Stimulated activated CD4-positive, alpha-beta T cell treated with anti-CD3 and anti-CD28 coated beads, TNF-alpha, amount 100 ng/mL, for 24 hours (primary cell): ENCODE measurements at regions not wholly inside any gene's neighbourhood (a gene's known extent, or its start where the extent isn't known, plus 50 kb on each side); places are given as distances from the start of the nearest gene placed in this dataset.

Source experiments
- DNase-seq, 3 experiments: peaks; one replicate each; pipeline ENCODE4 v3.0.0-alpha.2; 2020; ENCODE audit warnings: low read depth in 3 of 3

DNA sequence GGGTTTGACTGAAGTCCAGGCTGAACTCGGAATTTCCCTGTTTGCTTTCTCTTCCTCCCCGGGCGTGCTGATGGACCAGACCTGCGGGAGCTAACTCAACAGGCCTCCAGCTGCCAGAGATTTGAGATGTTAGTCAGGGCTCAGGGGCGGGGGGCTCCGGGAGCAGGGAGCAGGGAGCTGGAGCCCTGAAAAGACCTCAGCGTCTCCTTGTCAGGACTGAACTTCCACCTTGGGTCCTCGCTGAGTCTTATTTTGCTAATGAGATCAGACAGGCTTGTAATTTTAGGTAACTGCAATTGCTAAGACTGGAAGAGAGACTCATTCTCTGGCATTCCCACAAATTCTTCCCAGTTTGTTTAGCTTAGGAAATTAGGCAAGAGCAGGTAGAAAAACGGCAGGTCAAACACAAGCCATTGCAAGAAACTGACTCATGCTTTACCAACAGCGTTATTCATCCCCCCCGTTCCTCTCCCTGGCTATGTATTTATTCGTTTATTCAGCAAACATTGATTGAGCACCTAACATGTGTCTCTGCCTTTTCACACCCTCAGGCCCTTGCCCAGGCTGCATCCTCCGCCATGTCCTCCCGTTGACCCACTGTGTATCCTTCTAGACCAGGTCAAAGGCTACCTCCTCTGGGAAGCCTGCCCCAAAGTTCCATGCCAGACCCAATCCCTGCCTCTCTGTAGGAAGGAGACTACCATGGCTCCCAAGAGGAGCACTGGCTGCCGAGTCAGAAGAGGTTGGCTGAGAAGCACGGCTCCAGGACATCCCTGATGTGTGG, 80.4 kb upstream of the DIO3 start:
- DNase-seq = no peak

DNA sequence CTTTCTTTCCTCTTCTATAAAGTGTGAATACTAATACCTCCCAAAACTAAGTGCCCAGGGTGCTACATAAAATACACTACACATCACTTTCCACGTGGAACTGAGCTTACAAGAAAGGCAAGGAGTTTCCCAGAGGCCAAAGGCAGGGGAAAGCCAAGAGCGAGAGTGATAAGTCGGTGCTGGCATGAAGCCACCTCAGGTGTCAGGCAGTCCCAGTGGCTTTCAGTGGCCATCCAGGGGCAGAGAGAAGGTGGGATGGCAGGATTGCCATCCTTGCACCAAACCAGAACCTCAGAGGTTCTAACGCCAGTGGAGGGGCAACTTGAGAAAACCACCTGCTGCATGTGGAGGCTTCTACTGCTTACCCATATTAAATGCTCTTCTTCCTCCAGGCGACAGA, 79.7 kb upstream of the DIO3 start:
- DNase-seq = no peak

DNA sequence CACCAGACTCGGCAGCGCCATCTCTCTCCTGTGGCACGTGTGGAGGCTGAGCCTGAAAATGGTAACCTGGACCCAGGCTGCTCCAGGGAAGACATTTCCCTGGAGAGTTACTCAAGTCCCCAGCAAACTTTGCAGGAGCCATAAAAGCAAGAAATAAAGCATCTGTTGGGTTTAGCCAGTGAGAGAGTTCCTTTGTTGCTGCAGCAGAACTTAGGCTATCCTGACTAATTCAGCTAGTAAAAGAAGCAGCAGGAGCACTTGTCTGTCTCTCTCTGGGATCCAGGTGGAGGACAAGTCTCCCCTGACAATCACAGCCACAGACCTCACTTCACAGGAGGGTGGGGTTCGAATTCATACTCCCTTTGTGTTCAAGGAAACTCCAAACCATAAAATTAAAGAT, 79.2 kb upstream of the DIO3 start:
- DNase-seq = no peak

DNA sequence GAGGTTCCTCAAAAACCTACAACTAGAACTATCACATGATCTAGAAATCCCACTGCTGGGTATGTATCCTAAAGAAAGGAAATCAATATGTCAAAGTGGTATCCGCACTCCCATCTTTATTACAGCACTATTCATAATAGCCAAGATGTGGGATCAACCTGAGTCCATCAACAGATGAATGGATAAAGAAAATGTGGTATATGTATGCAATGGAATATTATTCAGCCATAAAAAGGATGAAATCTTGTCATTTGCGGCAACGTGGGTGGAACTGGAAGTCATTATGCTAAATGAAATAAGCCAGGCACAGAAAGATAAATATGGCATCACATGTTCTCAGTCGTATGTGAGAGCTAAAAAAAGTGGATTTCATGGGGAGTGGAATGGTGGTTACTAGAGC, 77.5 kb upstream of the DIO3 start:
- no peak for DNase-seq

DNA sequence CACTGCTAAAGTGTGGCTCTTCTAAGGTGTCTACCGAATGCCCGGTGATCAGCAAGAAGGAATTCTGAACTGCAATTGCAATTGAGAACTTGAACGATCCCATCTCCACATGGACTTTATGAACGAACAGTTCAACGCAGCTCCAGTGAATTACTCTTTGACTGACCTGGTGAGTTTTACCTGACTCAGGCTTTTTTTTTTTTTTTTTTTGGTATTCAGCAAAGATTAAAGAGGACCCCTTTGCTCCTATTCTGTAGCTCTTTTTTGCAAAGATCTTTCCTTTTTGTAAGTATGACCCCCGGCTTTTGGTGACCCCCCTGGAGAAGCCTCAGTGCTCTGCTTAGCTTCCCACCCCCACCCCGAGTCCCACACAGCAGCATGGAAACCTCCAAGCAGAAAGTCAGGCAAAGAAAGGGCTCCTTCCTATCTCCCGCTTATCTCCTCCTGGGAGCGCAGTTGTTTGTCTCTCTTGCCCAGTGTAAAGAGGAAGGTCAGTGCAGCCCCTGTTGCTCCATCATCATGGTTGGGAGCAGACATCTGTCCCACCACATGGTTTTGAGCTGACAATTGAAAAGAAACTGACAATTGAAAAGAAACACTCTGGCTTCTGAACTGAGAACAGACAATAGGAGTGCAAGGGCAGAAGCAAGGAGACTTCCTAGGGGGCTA, 72.1 kb upstream of the DIO3 start:
- DNase-seq = no peak

DNA sequence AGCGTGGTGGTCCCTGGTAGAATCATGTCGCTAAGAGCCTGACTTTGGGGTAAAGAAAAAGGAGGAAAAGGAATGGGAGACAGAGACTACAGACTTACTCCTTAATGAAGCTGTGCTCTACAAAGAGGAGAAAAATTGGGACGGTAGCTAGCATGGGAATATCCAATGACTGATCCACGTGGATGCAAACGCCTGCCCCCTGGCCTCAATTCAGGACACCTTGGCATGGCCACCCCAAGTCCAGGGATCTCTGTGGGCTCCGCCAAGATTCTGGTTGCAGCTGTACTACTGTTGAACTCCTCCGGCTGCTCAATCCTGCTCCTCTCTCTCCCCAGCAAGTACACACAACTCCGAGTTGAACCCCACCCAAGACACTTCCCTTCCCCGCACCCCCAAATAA, 70.5 kb upstream of the DIO3 start:
- no peak for DNase-seq

DNA sequence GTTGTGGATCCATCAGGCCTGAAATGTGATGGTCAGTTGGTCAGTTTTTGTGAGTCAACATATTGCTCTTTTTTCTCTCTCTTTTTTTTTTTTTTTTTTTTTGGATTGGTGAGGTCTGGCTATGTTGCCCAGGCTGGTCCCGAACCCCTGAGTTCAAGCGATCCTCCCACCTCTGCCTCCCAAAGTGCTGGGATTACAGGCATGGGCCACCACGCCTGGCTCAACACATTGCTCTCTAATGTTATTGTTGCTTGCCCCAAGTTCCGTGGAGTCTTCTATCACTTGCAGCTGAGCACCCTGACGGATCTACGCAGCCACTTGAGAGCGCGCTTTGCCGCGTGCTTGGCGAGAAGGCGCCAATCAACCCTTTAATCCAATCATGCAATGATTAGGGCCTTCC, 69.5 kb upstream of the DIO3 start:
- DNase-seq = no peak

DNA sequence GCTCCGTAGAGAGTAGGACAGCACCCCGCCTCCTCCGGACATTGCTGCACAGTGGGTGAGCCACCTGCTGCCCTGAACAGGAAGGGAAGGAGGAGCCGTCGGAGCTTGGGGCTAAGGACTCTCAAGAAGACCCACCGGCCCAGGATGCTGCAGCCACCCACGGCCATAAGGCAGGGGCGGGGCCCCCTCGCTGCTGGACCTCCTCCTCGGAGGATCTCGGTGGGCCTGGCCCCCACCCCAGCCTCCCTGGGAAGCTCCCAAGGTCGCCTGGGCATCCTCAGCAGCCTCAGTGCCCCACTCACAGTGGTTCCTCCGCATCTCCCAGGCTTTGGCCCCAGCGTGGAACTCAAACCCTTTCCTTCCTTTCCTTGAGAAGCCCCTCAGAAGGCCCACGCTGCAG, 68.6 kb upstream of the DIO3 start:
- no peak for DNase-seq

DNA sequence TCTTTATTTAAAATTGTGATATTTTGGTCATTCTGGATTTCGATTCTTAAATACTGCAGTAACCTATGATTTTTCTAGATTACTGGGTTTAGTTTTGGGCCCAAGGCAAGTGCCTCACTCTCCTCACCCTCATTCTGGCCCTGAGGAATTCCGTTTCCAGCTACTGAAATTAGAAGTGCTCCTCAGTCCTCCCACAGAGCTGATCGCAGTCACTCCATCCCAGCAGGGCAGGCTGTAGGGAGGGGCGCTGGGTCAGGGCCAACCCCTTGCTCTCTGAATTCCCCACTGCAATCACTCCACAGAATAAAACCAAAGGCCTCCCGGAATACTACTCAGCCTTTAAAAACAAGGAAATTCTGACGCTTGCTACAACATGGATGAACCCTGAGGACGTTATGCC, 66.5 kb upstream of the DIO3 start:
- DNase-seq = no peak

DNA sequence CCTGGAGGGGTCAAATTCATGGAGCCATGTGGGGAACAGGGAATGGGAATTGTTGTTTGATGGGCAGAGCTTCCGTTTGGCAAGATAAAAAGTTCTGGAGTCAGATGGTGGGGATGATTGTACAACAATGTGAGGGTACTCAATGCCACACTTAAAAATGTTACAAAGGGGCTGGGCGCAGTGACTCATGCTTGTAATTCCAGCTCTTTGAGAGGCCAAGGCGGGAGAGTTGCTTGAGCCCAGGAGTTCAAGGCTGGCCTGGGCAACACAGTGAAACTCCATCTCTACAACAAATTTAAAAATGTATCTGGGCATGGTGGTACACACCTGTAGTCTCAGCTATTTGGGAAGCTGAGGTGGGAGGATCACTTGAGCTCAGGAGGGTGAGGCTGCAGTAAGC, 66.0 kb upstream of the DIO3 start:
- DNase-seq = no peak

DNA sequence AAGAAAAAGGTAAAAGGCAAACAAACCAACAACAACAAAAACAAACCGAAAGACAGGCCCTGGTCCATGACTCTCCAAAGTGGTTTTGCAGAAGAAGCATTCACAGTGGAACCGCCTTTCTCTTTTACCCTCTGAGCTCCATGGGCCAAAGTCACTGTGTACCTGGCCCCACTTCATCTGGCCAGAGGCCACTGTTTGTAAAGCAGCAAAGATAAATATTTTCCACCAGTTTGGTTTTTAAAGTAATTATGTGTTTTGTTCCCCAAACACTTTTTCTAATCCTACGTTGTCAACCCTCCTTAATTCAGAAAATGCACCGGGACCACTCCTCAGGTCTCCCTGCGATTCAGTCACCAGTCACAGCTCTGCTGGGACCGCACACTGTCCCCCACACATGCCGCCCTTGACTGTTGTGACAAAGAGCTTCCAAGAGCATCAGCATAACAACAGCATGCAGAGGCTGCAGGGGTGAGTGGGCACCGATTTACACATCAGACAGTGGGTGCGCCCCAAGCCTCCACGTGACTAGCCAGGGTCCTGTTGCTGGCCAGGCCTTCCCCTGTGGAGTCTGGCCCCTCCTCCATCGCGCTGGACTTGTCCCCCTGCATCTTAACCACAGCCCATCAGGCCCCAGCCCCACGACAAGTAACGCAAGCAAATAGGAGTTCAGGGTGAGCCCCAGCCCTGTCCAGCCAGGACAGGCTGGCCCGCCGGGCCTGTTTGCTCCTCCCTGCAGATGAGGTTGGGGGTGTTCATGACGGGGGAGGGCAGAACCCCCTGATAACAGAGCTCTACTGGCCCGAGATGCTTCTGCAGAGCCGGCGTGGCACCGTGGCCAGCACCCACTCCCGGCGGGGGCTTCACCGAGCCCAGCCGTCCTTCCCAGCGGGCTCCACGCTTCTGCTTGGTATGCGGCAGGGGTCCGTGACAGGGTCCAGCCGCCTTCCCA, 65.2 kb upstream of the DIO3 start:
- DNase-seq = no peak

DNA sequence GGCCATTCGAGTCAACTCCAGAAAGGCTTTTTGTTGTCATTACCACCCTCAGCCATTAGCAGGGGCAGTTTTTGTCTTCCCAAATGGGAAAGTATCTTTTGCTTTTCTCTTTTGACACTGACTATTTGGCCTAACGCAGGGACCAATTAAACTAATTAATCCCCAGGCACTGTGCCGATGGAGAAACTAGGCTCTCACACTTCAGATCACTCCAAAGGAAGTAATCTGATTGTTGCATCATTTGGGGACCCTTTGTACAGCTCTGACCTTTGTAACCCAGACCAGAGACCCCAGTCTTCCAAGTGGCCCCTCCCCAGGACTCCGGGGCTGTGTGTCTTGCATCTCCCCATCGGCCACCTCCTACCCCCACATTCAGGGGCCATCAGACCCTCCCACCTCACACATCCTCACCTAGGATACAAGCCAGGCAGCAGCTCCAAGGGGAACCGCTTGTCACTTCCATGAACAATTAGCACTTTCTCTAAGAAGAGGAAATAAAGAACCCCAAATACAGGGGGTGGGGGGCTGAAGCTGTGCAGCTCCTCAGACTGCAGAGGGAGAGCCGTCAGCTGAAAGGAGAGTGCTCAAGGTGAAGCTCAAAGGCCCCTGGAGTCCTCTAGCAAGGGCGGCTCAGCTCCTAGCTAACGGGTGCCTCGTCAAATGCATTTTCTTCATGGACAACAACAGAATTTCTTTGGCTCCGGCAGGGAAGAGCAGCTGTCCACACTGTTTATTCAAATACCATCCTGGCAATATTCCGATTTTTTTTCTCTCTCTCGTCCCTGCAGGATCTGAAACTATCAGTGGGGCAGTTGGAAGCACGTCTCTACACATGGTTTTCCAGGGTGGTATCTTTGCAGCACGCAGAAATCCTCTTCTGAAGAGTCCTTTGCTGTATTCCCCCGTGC, 64.3 kb upstream of the DIO3 start:
- no peak for DNase-seq

DNA sequence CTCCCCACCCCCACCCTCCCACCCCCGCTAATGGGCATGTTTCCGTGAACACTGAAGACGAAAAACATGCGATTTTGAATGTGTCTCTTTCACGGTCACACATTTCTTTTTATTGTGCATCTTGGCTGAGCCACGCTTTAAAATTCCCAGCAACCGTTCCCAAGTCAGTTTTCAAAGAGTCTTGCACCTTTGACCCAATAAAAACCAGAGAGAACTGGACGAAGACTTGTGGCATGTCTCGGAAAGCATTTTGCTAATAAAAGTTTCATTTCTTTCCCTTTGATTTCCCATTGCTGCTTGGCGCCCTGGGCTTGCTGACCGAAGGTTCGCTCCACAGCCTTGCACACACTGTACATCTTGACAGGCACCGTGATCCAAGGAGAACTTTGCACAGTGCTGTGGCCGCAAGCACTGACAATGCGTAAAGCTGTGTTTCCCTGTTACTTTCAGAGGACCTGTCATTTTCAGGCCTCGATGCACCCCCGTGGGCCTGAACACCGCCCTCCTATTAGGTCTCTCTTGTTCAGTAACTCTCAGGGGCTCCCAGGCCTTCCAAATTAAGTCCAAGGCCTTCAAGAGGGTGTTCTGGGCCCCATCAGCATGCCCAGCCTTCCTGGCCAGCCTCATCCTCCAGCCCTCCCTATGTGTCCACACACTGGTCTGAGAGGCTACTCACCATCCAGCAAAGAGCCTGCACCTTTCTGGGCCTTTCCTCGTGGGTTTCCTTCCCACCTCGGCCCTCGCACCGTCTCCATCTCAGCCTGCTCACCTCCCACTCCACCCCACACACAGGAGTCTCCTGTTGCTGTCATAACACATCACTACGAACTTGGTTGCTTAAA, 63.4 kb upstream of the DIO3 start:
- DNase-seq = no peak

DNA sequence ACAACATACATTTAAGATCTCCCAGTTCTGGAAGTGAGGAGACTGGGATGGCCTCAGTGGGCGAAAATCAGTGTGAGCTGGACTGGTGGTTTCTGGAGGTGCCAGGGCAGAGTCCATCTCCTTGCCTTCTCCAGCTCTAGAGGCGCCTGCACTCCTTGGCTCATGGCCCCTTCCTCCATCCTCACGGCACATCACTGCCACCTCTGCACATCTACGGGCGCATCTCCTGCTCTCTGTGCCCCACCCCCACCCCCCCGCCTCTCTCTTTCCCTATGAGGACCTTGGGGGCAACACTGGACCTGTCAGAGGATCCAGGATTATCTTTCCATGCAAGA, 62.8 kb upstream of the DIO3 start:
- no peak for DNase-seq

DNA sequence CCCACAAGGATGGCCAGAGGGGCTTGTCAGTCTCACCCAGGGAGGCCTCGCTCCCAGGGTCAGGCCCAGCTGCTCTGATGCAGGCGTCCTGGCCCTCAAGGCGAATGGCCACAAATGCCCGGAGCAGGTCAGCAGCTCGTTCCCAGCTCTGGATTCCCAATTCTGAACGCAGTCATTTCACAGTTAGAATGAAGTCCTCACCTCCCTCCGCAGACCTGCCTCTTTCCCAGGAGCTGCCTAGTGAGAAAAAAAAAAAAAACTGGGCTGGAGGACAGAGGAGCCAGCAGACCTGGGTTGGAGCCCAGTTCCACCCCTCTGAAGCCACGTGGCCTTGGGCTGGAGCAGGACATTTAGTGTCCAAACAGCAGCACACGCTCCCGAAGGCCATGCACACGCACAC, 62.2 kb upstream of the DIO3 start:
- DNase-seq = no peak

DNA sequence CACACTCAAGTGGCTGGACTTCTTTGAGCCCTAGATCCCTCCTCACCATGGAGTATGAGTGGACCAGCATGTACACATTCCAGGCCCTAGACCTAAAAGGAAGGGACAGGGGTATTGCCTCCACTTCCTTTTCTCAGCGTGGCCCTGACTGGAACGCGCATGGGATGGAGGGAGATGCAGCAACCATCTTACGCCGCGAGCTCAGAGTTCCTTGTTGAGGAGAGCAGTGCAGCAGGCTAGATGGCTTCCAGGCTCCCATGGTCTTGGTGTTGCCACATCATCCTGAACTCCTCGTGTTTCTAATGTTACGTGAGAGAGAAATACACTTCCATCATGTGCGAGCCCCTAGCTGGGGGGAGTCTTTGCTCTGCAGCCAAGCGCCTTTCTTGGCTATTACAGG, 61.8 kb upstream of the DIO3 start:
- no peak for DNase-seq

DNA sequence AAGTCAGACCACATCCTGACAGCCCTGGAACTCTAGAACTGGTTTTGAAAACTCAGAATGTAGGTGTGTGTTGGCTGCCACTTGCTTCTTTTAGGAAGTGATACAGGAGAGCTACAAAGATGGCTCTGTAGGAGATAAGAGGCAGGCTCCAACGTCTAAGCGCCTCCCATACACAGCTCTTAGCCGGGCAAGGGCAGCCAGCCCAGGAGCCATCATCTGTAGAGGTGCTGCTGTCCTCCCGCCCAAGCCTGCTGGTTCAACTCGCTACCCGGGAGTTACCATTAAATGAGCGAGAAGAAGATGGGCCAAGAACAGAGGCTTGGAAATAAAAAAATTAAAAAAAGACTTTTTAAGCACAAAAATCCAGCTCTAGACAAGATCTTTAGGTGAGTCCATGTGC, 61.2 kb upstream of the DIO3 start:
- no peak for DNase-seq

DNA sequence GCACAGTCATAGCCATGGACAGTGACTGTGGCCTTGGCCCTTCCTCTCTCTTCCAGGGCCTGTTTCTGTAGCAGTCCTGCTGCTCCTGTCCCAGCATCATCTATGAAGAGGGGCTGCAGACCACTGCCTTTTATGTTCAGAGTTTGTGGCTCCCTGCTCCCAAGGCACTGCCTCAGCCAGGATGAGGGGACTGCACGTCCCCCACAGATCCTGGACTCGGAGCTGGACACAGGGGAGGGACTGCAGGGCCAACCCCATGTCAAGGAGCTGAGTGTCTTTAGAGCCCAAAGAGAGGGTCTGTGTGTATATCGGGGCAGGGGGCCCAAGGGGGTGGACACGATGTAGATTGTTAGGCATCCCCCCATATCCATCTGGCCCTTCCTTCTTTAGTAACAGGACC, 60.6 kb upstream of the DIO3 start:
- no peak for DNase-seq

DNA sequence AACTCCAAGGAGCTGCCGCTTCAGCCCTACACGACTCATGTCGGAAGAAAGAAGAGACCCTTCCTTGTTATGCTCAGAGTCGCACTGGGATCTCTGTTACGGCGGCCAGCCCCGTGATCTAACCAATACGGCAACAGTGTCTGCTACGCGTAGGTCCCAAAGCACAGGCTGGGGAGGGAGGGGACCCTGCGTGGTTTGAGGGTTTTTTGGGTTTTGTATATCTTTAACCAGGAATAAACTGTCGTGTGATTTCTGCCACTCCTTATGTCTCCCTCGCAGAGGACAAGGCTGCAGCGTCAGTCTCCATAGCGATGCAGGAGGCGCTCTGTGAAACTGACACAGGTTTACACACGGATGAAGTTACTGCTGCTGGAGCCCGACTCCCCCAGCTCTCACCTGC, 60.0 kb upstream of the DIO3 start:
- no peak for DNase-seq

DNA sequence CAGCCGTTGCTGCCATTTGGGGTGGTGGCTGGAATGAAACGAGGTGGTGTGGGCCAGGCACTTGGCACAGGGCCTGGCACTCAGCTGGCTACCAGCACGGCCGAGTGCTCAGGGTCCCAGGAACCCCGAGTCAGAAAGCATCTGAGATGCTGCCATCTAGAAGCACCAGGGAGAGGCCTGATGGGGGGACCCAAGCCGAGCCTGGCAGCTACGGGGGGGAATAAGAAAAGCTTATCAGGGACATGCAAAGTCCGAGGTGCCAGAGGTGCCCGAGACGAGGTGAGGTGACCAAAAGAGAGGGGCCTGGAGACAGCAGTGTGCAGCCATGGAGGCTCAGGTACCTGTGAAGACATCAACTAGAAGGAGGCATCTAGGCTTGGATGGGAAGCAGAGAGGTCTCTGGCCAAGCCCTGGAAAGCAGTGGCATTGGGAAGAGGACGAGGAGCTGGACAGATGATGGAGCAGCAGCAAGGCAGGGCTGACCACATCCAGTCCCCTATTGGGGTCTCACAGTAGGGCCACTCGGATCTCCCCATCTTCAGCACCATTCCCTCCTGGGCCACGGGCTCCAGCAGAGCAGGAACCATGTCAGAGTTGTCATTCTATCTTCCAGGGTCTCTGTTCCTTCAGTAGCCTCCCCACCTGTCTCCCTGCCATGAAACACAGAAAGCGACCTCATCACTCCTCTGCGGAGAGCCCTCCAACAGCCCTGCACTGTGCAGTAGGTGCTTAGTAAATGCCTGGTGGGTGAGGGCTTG, 59.3 kb upstream of the DIO3 start:
- DNase-seq = no peak
